A549 (cell line): ENCODE measurements at regions not wholly inside any gene's neighbourhood (a gene's known extent, or its start where the extent isn't known, plus 50 kb on each side); places are given as distances from the start of the nearest gene placed in this dataset.

Source experiments
- CTCF ChIP-seq: fragments of >200 bp; sonication (Bioruptor Twin); formaldehyde crosslinking; IDR thresholded peaks from 3 replicates; pipeline ENCODE4 v1.5.1; 2016
- NFE2L2 ChIP-seq: fragments of 150-350 bp; conservative IDR thresholded peaks from 2 replicates; pipeline ENCODE4 v1.6.1; 2014; ENCODE audit warnings: low read length
- REST ChIP-seq: fragments of 200-600 bp; sonication (generic); IDR thresholded peaks from 2 replicates; pipeline ENCODE4 v1.6.1; 2016; ENCODE audit warnings: antibody characterized with exemption, mild to moderate bottlenecking, moderate library complexity

GRCh38 chr2:34031097-34031496 is 432.0 kb upstream of the FAM98A start:
- TF ChIP-seq REST (no peak), CTCF (no peak), NFE2L2 (no peak)
